IPS DF 19.7 (cell line): ENCODE measurements at regions not wholly inside any gene's neighbourhood (a gene's known extent, or its start where the extent isn't known, plus 50 kb on each side); places are given as distances from the start of the nearest gene placed in this dataset.
"Not testable (repeated sequence)": the region's sequence is repeated elsewhere in the genome, so short reads cannot be mapped to it uniquely, and the experiment has no call there.

Experiments used
- DNase-seq: peaks from one replicate; pipeline ENCODE4 v3.0.0-alpha.2; 2013; ENCODE audit warnings: low read depth, low spot score

DNA sequence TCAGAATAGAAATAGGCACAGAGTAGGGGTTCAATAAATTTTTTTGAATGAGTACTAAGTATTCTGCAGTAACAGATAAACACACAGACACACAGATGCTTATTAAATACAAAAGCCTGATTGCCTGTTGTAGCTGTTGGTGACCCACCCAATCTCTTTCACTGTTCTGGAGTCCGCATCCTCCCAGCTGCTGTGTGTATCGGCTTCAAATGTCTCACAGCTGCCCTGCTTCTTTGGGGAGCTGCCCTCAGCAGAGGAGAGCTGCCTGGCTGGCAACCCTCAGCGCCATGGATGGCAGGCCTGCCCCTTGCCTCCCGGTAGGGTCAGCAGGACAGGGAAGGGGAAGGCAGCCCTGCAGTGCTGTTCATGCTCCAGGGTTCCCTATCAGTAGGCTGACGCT, 50.5 kb upstream of the PRNP start:
- DNase-seq = no peak

DNA sequence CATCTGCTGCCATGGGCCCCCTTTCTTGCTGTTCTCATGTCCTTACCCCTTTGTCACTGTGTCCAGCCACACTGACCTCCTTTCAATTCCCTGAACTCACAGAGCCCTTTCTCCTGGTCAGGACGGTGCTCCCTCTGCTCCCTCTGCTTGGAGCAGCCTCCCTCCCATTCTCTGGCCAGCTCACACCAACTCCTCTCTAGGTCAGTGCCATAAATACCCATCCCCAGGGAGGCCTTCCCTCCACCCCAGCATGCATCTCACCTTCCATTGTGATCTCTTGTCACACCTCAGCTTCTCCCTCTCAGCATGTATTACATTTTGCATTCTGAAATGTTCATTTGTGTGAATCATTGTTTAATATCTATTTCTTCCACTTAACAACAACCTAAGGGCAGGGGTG, 50.9 kb upstream of the PRNP start:
- no peak for DNase-seq

DNA sequence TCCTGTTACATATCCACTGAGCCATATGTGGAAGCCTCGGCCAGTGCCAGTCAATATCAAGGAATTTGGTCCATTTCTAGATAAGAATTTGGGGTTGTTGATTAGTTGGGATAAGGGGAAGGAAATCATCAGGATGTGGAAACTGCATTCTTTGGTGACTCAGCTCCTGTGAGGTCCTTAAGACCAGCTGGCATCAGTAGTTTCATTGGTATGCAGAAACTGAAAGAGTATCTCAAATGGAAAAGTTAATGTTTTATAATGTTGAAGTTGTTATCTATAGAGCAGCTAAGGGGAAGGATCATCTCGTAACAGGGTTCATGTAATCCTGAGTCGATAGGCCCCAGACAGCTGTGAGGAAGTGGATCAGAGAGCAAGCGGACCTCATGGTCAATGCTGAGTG, 52.5 kb upstream of the PRNP start:
- no peak for DNase-seq

- no peak for DNase-seq
These were observed 52.9 kb upstream of the PRNP start for GRCh38 chr20:4633379-4633778.

DNA sequence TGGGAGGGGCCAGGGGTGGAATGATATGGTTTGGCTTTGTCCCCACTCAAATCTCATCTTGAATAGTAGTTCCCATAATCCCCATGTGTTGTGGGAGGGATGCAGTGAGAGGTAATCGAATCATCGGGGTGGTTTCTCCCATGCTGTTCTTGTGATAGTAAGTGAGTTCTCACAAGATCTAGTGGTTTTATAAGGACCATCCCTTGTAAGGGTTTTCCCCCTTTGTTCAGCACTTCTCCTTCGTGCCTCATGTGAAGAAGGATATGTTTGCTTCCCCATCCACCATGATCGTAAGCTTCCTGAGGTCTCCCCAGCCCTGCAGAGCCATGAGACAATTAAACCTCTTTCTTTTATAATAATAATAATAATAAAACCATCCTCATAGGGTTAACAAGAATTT, 53.4 kb upstream of the PRNP start:
- no peak for DNase-seq

DNA sequence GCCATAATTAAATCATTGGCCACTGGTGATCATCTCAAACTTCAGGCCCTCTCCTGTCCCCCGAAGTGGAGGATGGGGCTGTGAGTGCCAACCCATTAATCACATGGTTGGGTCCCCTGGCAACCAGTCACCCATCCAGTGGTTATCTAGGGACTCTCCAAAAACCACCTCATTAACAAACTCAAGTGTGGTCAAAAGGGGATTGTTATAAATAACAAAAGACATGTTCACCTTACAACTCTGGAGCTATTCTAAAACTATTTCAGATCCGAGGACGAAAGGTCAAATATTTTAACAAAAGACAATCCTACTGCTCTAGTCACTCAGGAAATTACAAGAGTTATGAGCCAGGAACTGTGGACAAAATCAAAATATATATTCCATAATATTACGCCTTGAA, 60.0 kb upstream of the PRNP start:
- DNase-seq = no peak

DNA sequence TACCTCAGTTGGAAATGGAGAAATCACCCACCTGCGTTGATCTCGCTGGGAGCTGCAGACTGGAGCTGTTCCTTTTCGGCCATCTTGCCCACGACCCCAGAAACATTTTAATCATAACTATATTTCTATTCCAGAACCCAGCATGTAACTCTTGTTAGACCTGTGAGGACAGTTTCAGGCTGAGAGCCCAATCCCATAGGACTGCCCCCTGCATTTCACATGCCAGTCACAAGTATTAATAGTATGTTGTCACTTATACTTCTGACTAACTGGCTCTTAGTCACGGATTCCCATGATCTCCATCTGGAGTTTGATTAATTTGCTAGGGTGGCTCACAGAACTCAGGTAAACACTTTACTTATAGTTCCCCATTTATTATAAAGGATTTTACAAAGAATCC, 60.6 kb upstream of the PRNP start:
- DNase-seq = no peak

- not testable (repeated sequence) for DNase-seq
These were observed 61.5 kb upstream of the PRNP start for GRCh38 chr20:4624675-4625336.

GRCh38 chr20:4619144-4619543, 67.1 kb upstream of the PRNP start:
- not testable (repeated sequence) for DNase-seq

GRCh38 chr20:4617484-4617883, 68.8 kb upstream of the PRNP start:
- no peak for DNase-seq

GRCh38 chr20:4617019-4617418, 69.2 kb upstream of the PRNP start:
- no peak for DNase-seq

- no peak for DNase-seq
These were observed 72.3 kb upstream of the PRNP start for GRCh38 chr20:4613718-4614620.

GRCh38 chr20:4613184-4613583, 73.1 kb upstream of the PRNP start:
- no peak for DNase-seq

DNA sequence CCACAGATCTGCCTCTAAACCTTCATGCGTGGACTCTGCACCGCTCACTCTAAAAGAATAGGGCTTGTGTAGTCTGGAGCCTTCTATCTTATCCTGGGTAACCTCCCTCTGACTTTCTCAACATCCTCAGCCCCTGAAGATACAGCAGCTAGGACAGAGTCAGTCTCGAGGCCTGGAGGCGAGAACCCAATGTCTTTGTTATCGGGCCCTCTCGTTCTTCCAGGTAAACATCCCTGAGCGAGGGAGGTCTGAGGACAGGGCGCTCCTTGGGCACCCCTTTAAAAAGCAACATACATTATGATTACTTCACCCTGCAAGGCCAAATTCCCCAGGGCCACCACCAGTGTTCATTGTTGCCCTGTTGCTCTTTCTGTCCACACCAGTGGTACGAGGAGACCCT, 75.4 kb upstream of the PRNP start:
- no peak for DNase-seq

- DNase-seq = no peak
These were observed 76.7 kb upstream of the PRNP start for GRCh38 chr20:4609511-4609910.

DNA sequence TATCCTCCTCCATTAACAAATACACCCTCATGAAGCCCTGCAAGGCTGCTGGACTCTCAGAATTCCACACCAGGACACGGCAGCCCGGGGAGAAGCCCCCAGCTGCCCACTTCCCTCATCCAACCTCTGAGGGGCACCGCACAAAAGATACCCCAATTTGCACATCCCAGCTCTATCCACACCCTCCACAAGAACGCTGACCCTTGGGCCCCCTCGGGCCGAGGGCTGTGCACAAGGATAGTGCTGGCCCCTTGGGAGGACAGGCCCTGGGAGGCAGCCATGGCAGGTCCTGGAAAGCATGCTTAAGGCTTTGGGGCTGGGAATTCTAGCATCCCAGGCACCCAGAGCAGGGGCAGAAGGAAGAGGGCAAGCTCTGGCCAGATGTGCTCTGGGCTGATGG, 77.4 kb upstream of the PRNP start:
- DNase-seq = no peak

DNA sequence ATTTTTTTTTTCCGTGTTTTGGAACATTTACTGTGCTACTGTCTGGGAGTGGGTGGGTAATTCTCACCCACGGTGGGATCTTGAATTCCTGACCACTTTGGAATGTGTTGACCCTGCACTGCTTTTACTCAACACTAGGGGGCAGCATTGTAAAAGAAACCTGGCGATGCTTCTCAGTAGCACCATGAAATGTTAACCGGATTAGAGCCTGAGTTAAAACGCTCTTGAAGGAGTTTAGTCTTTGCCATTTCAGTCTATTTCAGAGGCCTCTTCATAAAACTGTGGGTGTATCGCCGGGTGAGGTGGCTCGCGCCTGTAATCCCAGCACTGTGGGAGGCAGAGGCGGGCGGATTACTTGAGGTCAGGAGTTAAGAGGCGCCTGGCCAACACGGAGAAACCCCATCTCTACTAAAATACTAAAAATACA, 79.0 kb upstream of the PRNP start:
- DNase-seq = peak; percentile 30

GRCh38 chr20:4606051-4606450, 80.2 kb upstream of the PRNP start:
- no peak for DNase-seq

DNA sequence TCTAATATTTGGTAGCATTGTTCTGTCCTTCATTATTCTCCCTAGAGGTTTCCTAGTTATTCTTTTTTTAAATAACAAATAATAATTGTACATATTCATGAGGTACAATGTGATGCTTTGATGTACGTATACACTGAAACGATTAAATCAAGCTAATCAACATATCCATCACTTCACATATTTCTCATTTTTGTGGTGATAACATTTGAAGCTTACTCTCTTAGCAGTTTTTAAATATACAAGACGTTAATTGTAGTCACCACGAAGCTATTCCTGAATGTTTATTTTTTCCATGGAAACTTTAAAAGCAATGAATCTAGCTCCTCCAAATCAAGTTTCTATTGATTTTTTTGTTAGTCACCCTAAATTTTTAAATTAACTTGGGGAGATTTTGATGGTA, 81.1 kb upstream of the PRNP start:
- no peak for DNase-seq

GRCh38 chr20:4604580-4604979, 81.7 kb upstream of the PRNP start:
- no peak for DNase-seq

GRCh38 chr20:4603724-4604123, 82.5 kb upstream of the PRNP start:
- DNase-seq = no peak

DNA sequence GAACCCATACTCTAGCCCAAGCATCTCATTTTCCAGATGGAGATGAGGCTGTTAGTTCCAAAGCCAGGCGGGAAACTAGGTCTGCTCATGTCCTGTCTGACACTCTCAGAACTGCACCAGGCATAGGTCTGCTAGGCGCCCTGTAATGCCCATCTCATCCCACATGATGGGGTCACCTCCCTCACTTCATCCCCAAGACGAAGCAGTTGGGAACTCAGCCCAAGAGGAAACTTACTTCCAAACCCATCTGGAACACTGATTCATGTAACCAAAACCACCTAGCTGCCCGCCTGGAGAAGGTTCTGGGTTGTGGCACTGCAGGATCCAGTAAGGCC, 84.0 kb upstream of the PRNP start:
- DNase-seq = no peak

GRCh38 chr20:4601630-4602296, 84.5 kb upstream of the PRNP start:
- no peak for DNase-seq
